GM21619 (cell line): ENCODE measurements at regions not wholly inside any gene's neighbourhood (a gene's known extent, or its start where the extent isn't known, plus 50 kb on each side); places are given as distances from the start of the nearest gene placed in this dataset.
A peak's percentile ranks its signal among the peaks of the same experiment; 100 is the strongest.

ENCODE experiments used
- ATAC-seq: cut with Tn5 transposase; IDR thresholded peaks from one replicate; pipeline ENCODE4 v1.9.1; 2021; ENCODE audit not compliant: unreplicated experiment

DNA sequence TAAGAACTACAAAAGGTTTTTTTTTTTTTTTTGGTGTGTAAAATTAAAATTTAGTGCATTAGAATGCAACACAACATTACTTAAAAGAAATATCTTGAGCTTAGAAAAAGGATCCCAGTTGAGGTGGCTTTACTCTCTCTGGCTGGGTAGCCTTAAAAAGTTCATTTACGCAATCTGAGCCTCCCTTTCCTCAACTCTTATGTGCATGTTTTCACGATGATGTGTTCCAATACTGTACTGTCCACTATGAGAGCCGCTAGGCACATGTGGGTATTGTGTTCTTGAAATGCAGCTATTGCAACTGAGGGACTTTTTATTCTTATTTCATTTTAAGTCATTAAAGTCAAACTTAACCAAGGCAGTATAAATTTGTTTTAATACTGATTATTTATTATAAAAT, 460.9 kb upstream of the SYT1 start:
- ATAC-seq, result no peak

DNA sequence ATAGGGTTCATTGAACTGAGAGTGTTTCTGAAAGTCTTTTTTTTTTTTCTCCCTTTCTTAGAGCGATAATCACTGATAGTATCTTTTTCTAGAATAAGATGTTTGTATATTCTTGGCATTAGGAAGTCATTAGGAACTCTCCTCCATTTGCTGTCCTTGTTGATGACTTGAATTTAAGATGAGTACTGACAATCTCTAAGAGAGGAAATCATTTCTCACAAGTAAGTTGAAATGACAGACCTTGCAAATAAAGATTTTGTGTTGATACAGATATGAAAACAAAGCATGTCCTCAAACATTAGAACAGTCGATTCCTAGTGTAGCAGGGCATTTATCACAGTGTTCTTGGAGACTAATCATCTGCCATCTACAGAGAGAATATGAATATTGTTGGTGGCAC, 458.4 kb upstream of the SYT1 start:
- no peak for ATAC-seq

DNA sequence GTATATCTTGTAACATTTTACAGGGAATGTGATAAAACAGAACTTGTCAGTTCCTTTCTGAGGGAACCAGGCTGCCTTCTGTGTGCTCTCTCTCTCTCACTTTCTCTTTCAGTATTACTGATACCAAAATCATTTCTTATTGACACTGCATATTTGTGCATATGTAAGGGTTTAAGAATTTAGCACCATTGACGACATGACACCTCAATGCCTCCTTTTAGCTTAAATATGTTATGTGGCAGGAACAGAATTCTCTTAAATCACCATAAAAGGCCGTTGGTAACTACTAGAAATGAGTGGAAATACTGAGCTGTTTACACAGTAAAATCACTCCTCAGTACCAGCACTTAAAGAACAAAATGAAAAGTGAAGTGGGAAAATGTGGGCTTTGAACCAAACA, 457.7 kb upstream of the SYT1 start:
- peak; percentile 90 for ATAC-seq

DNA sequence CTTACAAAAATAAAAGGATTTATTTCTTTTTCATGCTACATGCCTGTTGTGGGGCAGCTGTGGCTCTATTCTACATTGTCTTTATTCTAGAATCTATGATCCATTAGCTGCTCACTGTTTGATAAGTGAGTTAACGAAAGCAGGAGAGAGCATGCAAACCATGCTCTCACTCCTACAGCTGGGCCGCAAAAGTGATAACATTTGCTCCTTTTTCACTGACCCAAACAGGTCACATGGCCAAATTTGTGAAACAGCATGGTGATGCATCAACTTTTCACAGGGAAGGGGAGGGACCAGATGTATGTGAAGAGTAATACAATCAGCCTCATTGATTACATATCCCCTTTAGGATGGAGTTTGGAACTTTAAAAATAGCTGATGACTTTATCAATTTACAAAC, 456.9 kb upstream of the SYT1 start:
- ATAC-seq, result no peak

DNA sequence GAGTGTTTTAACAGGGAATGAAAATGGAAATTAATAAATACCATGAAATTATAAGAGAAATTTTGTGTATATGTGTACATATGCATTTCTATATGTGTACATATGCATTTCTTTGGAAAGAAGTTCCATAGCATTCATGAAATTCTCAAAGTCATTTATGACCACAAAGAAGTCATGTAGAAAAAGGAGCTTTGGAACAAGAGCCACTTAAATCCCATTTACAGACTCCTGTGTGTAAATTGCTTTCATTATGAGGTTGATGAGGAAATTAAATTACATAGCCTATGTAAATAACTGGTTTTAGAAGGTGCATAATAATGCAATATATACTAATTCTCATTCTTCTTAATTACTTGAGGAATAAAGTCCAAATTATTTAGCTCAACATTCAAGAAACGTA, 450.5 kb upstream of the SYT1 start:
- ATAC-seq, result no peak

DNA sequence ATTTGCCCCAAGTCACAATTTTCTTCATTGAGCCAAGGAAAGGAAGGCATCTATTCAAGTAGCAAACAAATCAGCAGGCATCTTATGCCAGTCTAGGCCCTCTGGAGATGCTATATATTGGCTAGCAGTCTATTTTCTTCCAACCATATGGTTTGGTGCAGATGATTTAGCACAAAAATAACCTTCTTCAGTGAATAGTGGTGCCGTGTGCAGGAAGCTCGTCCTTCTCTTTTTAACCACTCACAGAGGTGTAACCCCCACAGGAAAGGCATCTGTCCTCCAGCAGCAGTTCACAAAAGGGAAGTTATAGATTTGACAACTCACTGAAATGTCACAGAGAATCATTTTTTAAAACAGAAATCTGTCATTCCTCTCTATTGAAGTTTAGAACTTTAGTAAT, 445.7 kb upstream of the SYT1 start:
- ATAC-seq, result no peak

DNA sequence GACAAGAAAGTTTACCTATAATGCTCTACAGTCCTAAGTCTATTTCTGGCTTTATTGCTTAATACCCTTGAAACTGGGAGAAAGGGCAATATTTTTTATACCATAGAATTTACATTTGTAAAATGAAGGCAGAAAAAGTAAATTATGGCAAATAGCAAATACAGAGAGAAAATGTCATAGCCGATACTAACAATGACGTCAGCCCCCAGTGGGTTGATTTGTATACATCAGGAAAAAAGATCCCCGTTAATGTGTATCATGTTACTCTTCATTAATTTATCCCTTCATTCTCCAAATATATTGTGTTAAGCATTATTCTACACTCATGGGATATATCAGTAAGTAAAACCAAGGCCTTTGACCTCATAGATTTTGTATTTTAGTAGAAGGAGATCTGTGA, 445.1 kb upstream of the SYT1 start:
- no peak for ATAC-seq

DNA sequence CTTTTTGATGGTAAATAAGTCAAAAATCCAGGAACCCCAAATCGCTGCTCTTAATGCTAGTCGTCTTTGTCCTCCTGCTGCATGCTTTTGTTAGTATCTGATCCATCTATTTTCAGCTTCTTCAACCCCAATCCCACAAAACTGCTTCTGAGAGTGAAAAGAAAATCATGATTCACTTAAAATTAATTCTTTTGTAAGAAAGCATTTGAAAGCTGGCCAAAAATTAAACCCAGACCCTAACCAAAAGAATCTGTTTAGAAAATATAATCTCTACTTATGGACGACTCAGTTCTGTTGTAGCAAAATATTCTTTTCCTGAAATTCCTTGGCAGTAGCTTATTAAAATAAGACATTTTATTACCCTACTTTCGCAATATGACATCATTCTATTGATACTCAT, 443.6 kb upstream of the SYT1 start:
- ATAC-seq, result no peak

DNA sequence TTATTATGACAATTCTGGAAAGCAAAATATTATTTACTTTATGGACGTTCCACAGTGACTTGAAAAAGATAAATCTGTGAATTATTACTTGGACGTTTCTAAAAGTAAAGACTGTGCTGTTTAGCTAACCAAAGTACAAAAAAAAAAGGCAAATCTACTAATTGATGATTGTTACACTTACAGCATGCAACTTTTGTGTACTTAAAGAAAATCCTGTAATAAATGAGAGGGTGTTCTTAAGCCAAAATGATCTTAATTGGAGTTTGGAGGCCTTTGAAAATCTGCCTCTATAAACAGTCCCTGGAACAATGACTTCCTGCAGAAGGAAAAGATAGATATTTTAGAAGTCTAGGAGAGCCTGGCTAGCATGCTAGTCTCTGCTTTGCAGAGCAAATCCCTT, 434.0 kb upstream of the SYT1 start:
- no peak for ATAC-seq

DNA sequence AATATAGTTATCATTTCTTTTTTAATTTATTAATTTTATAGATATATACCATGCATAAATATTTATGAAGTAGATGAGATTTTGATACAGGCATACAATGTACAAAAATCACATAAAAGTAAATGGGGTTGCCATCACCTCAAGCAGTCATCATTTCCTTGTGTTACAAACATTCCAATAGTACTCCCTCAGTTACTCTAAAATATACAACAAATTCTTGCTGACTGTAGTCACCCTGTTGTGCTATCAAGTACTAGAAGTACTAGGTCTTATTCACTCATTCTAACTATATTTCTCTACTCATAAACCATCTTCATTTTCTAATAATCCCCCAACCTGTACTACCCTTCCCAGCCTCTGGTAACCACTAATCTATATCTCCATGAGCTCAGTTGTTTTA, 432.6 kb upstream of the SYT1 start:
- ATAC-seq, result no peak

DNA sequence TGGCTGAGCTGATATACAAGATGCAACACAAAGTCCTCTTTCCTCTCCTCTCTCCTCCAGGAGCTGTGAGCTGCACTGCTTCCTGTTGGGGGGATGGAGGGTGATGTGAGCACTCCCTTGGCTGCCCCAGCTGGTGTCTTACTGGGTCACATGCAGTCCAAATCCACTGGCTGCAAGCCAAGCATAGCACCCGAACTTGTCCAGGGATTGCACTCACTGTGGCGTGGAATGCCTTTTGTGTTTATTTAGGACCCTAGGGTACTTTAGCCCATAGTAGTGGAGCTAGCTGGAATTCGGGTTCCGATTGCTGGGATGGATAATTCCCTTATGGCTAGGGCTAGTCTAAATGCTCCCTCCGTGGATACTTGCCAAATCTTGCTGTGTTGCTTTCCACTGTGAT, 424.9 kb upstream of the SYT1 start:
- ATAC-seq, result no peak

DNA sequence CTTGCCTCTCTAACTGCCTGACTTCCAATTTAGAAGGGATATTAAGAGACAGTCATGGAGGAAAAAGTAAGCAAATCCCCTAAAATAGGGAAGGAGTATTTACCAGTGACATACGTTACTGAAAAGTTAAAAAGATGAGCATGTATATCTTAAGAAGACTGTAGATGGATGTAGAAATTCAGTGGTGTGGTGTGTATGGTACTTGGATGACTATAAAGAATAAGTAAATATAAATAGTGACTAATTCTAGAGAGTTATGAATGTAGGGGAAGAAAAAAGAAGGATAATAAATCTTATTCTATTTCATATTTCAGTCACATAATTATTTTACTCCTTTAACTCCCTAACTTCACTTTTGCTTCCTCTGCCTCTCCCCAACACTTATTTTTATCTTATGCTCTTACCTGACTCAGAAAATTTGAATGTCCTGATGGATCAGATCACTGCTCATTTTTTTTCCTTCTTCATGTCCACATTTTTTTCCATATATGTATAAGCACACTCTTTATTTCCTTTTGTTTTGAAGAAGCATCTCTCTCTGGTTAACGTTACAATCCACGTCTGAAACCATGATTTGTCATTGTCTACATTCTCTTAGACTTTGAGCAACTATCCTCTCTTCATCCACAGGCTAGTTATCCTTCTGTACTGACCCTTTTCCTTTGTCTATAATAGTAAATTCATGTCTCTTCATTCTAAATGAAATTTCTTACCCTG, 422.7 kb upstream of the SYT1 start:
- ATAC-seq, result no peak

DNA sequence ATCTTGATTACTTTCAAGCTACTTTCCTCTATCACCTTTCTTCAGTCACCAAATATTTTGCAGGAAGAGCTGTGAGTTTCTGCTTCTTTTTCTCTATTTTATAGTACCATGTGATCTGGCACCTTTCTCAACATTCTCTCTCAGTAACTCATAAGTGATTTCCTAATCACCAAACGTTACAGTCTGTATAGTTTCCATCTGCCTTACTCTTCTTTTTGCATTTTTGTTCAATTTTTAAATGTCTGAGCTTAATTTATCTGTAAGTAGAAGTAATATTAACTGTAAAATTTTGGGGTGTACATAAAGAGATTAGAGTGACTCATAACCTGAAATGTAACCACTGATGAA, 422.1 kb upstream of the SYT1 start:
- no peak for ATAC-seq

DNA sequence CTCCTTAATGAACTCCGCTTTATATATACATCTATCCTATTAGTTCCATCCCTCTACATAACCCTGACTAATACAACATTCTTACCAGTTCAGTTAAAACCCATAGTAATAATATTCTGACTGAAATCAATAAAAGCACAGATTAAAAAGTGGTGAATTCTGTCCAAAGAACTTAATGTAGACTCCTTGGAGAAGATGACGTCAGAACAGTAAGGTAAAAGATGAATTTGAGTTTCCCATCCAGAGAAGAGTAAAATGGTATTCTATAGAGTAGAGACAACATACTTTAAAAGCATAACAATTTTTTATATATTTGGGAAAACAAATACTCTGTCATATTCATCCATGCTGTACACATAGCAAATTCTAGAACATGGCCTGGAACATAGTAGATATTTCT, 418.0 kb upstream of the SYT1 start:
- ATAC-seq, result no peak

DNA sequence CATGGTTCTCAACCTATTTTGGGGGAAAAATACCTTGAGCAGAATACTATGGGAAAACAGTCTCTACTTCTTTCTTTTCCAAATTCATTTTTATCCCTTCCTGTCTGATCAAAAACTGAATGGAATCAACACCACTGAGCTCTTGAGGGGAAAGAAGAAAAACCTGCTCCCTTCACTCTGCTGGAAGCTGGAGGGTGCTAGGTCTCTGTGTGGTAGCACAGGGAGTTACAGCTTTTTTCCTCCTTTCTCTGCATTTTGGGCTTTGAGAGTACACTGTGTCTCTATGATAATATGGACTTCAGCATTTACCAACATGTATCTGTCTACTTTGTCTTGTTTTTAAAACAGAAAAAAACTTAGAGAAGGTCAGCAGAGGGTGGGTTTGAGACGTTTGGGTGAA, 417.2 kb upstream of the SYT1 start:
- no peak for ATAC-seq

DNA sequence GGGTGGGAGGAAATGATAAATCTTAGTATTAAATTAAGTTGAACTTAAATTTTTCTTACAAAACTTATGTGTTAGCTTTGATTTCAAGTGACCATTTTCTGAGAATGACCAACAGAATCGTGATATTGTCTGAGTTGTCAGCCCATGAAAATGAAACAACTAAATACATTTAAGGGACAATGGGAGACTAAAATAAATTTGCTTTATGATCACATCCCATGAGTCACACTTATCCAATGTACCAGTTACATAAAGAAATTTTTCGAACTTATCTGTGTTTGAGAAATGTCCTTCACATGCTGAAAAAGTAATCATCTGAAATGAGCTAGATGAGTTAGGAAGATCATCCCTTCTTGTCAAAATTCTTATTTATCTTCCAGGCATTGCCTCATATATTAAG, 415.9 kb upstream of the SYT1 start:
- no peak for ATAC-seq

DNA sequence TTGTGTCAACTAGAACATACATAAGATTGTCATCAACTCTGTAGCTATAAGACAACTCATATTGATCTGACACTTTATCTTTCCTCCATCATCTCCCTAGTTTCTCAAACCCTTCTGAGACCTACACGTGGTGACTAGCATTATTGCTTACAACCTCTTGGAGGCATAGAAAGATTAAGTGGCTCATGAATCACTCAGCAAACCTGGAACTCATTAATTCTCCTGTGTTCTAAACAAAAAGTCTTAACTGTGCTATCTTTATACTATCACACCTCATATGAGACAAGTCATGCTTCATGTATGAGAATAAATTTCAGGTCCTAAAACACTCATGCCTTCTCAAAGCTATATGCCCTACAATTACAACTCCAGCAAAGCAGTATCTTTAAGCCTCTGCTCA, 408.6 kb upstream of the SYT1 start:
- ATAC-seq, result no peak

DNA sequence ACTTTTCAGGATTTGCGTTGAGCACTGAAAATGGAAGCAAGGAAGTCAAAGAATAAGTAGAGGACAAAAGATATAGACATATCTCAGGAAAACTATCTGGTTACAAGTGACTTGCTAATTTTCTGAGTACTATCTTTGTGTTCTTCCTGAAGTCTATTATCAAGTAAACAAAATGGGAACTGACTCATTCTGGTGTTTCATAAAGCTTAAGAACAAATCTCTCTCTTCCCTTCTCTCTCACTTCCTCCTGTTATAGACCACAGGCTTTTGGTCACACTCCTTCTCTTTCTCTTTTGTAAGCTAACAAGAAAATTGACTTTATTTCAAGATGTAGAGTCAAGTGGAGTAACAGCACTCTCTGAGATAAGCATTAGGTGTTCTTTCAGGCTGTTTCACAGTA, 406.6 kb upstream of the SYT1 start:
- ATAC-seq, result peak; percentile 99

DNA sequence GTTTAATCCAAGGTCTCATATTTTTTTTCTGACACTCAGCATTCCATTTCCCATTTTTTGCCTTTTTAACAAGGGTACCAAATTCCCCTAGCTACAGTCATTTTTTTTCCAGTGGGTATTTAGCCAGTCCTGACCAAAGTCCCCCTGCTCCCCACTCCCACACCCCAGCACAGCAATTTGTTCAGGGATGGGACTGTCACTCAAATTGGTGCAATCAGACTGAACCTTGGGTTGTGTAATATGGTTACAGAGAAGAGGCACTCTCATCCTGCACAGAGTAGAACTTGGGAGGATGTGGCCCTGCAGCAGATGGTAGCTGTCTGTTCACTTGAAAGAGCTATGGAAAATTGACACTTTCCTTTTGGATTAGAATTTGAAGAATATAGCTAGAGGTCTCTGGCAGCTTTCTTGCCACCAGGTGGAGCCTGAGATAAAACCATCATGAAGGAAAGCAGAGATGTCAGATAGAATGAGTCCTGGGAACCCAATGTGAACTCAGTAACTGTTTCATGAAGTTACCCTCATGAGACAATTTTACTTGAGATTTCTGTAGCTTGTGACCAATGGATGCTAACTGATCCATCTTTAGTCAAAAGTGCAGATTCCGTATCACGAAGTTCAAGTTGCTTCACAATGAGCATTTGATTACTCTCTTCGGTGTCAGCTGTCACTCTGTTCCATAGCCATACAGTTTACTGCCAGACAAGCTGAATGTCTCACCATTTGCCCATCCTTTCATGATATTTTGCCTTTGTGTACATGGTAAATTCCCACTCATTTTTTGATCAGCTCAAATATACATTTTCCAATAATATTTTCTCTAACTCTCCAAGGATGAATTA, 394.0 kb upstream of the SYT1 start:
- no peak for ATAC-seq

DNA sequence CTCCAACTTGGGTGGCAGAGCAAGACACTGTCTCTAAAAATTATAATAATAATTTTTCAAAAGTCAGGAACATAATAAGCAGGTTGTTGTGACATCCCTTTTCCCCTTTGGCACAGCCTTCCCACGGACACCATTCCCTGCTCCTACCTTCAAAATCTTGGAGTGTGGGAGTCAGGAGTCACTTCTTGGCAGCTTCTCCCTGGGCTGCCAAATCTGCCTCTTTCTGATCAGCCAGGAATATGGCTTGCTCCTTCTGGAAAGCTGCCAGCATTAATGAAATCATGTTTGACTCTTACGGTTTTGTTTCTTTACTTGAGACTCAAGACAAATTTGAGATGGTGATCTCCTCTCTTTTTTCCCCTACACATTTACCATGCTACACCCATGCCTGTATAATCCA, 391.4 kb upstream of the SYT1 start:
- no peak for ATAC-seq

DNA sequence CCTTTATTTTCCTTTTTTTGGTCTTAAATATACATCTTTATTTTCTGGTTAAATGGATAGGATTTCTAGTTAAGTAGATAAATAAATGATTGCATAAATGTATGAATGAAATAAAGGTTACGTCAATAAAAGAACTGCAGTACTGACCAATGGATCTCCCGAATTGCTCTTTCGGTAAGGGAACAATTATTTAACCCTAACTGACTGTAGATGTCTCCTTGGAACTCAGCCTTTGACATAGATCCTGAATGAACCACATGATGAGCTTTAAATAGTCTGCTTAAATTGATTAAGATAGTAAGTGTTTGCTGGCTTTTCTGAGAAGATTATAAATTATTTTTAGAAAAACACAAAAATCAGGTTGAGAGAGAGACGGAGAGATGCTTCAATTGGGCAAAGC, 391.0 kb upstream of the SYT1 start:
- no peak for ATAC-seq

DNA sequence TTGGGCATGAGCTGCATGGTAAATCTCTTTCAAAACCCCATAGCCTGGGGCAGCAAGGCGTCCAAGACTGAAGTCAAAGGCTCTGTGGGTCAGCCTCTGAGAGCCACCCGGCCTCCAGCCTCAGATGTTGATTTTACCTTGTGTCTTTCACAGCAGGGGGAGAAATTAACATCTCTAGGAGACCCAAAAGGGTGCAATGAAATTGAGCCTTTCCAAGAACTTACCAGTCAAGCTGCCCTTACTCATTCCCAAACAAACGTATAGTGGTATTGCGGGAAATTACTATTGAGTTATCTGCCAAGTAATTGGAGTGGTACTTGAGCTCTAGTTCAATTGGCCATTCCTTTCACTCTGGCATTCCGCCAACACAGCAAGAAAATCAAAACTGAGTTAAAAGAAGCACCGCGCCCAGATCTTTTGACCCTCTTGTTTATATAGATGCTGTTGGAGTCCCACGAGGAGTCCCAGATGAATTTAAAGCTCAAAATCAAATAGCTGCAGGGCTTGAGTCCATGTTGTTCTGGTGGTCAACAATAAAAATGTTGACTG, 380.7 kb upstream of the SYT1 start:
- ATAC-seq, result no peak

DNA sequence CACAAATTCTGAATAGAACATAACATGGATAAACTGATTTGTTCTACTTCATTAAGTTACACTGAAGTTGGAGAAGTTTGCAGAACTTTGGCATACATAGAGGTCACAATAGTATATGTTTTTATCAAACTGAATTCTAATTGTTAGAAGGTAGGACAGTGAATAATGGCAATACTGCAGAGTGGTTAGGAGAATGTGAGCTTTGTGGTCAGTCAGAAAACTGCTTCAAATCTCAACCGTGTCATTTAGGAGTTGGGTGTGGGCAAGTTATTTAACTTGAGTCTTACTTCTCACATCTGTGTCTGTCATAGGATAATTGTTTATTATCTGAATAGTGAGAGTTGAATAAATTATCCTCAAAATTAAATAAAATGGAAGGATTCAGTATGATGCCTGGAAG, 374.6 kb upstream of the SYT1 start:
- ATAC-seq, result no peak
